ENCODE measurements at regions not wholly inside any gene's neighbourhood (a gene's known extent, or its start where the extent isn't known, plus 50 kb on each side); places are given as distances from the start of the nearest gene placed in this dataset.

- H3K4me3 ChIP-seq: no peak overlapping the region
- H3K9me3 ChIP-seq: no peaks in the 10 kb centered on the region
- H3K27me3 ChIP-seq: no peaks in the 10 kb centered on the region
- H3K27ac ChIP-seq: no peak overlapping the region
- H3K4me1 ChIP-seq: no peaks in the 10 kb centered on the region
- no peak for TF ChIP-seq CTCF (IDR thresholded peaks at IDR 0.05 in 4 of 5, conservative IDR thresholded peaks at IDR 0.05 in 1 of 5)
- no peak for TF ChIP-seq POLR2A (IDR thresholded peaks at IDR 0.05)
- in situ Hi-C loops (cut with MboI; ENCODE audit: low sequenced_read_pairs in 4 of 4) (no loop called here), intact Hi-C loops (cut with DNase I; ENCODE audit: low total_unique reads) (no loop called here)
- DNase-seq (no peak), ATAC-seq (no peak)
- H3K36me3 ChIP-seq: no peaks in the 10 kb centered on the region
These were observed 229.7 kb upstream of the ASCC3 start for GRCh38 chr6:101110814-101111213.

- Histone ChIP-seq H3K4me3 (no peak overlapping the region), H3K36me3 (no peaks in the 10 kb centered on the region), H3K4me1 (no peaks in the 10 kb centered on the region), H3K27ac (no peak overlapping the region), H3K27me3 (no peaks in the 10 kb centered on the region), H3K9me3 (no peaks in the 10 kb centered on the region)
- no peak for ATAC-seq
- DNase-seq: no peak
- in situ Hi-C loops (cut with MboI; ENCODE audit: low sequenced_read_pairs in 4 of 4) (no loop called here), intact Hi-C loops (cut with DNase I; ENCODE audit: low total_unique reads) (no loop called here)
- TF ChIP-seq CTCF (IDR thresholded peaks at IDR 0.05 in 4 of 5, conservative IDR thresholded peaks at IDR 0.05 in 1 of 5): no peak
- no peak for TF ChIP-seq POLR2A (IDR thresholded peaks at IDR 0.05)
These were observed 232.5 kb upstream of the ASCC3 start for GRCh38 chr6:101113468-101114260.

- TF ChIP-seq POLR2A (IDR thresholded peaks at IDR 0.05) (no peak), CTCF (IDR thresholded peaks at IDR 0.05 in 4 of 5, conservative IDR thresholded peaks at IDR 0.05 in 1 of 5) (peak in 1 of 5 experiments; percentile 18)
- intact Hi-C loops (cut with DNase I; ENCODE audit: low total_unique reads) (no loop called here), in situ Hi-C loops (cut with MboI; ENCODE audit: low sequenced_read_pairs in 4 of 4) (no loop called here)
- Histone ChIP-seq H3K36me3 (no peaks in the 10 kb centered on the region), H3K4me1 (no peaks in the 10 kb centered on the region), H3K27ac (no peak overlapping the region), H3K4me3 (no peak overlapping the region), H3K27me3 (no peaks in the 10 kb centered on the region), H3K9me3 (no peaks in the 10 kb centered on the region)
- ATAC-seq (no peak), DNase-seq (no peak)
These were observed 233.6 kb upstream of the ASCC3 start for GRCh38 chr6:101114703-101115102.

GRCh38 chr6:101116337-101116736, 235.2 kb upstream of the ASCC3 start:
- intact Hi-C loops (cut with DNase I; ENCODE audit: low total_unique reads): no loop called here
- Histone ChIP-seq H3K36me3 (no peaks in the 10 kb centered on the region), H3K4me3 (no peak overlapping the region), H3K27ac (no peak overlapping the region), H3K27me3 (no peaks in the 10 kb centered on the region), H3K4me1 (no peaks in the 10 kb centered on the region), H3K9me3 (no peaks in the 10 kb centered on the region)
- TF ChIP-seq CTCF (IDR thresholded peaks at IDR 0.05 in 4 of 5, conservative IDR thresholded peaks at IDR 0.05 in 1 of 5) (no peak), POLR2A (IDR thresholded peaks at IDR 0.05) (no peak)
- no peak for ATAC-seq
- no peak for DNase-seq
- in situ Hi-C loops (cut with MboI; ENCODE audit: low sequenced_read_pairs in 4 of 4): no loop called here

All from gastrocnemius medialis (tissue), 4 donors.